Esophagus muscularis mucosa (tissue), 4 donors: ENCODE measurements at regions not wholly inside any gene's neighbourhood (a gene's known extent, or its start where the extent isn't known, plus 50 kb on each side); places are given as distances from the start of the nearest gene placed in this dataset.
A peak's percentile ranks its signal among the peaks of the same experiment; 100 is the strongest.

Experiments used
- DNase-seq: peaks from one replicate; pipeline ENCODE4 v3.0.0-alpha.2; 2017; ENCODE audit errors: extremely low spot score
- H3K27ac ChIP-seq, 4 donors: fragments of 200-600 bp; sonication (generic); replicated peaks in 1 of 4; 1 replicate in 3 of 4; 2 replicates in 1 of 4; pipeline ENCODE4 v1.5.1; 2016 to 2019; ENCODE audit warnings: mild to moderate bottlenecking in 1 of 4
- H3K27me3 ChIP-seq, 4 donors: fragments of 200-600 bp; sonication (generic); one replicate each; pipeline versions ENCODE4 v1.5.1 to v1.6.0; 2016 to 2019
- H3K36me3 ChIP-seq, 4 donors: fragments of 200-600 bp; sonication (generic); one replicate each; pipeline ENCODE4 v1.5.1; 2016 to 2019
- H3K4me1 ChIP-seq, 4 donors: fragments of 200-600 bp; sonication (generic); one replicate each; pipeline ENCODE4 v1.5.1; 2016 to 2019
- H3K4me3 ChIP-seq, 4 donors: fragments of 200-600 bp; sonication (generic); 1 replicate in 2 of 4; 2 replicates in 2 of 4; pipeline ENCODE4 v1.5.1; 2016 to 2019; ENCODE audit warnings: mild to moderate bottlenecking in 4 of 4, moderate library complexity in 1 of 4
- H3K9me3 ChIP-seq, 4 donors: fragments of 200-600 bp; sonication (generic); 1 replicate in 3 of 4; 2 replicates in 1 of 4; pipeline ENCODE4 v1.5.1; 2016 to 2019
- CTCF ChIP-seq, 3 experiments: fragments of 200-600 bp in 2 of 3; fragments of 450-650 bp in 1 of 3; sonication (generic) in 2 of 3; IDR thresholded peaks; one replicate each; pipeline ENCODE4 v1.5.1; 2017 to 2019; ENCODE audit warnings: antibody characterized with exemption in 3 of 3, mild to moderate bottlenecking in 2 of 3, moderate library complexity in 1 of 3
- EP300 ChIP-seq: sonication (generic); formaldehyde crosslinking; IDR thresholded peaks from one replicate; pipeline ENCODE4 v1.6.1; 2017; ENCODE audit warnings: antibody characterized with exemption
- POLR2A ChIP-seq: fragments of 450-650 bp; IDR thresholded peaks from one replicate; pipeline ENCODE4 v1.6.1; 2017; ENCODE audit warnings: antibody characterized with exemption, moderate library complexity, mild to moderate bottlenecking, low read depth
- POLR2AphosphoS5 ChIP-seq, 2 donors: sonication (generic); formaldehyde crosslinking; IDR thresholded peaks; one replicate each; pipeline ENCODE4 v1.6.1; 2017; ENCODE audit warnings: antibody characterized with exemption in 2 of 2
- WGBS: methylation state at CpG from one replicate; pipeline ENCODE4 v1.1.5; 2018; 5-methylcytosine and 5-hydroxymethylcytosine counted together
- intact Hi-C: fragments of 100-400 bp; cut with DNase I; formaldehyde crosslinking; loops from one replicate; pipeline ENCODE4 v1.15.1; 2023

- intact Hi-C loops: no loop called here
- no peak overlapping the region for H3K27ac ChIP-seq
Observed at GRCh38 chr5:142411656-142412425, 87.0 kb upstream of the SPRY4 start.

GRCh38 chr5:142411103-142411502 is 86.3 kb upstream of the SPRY4 start:
- no peak for TF ChIP-seq CTCF (IDR thresholded peaks at IDR 0.05)
- TF ChIP-seq POLR2AphosphoS5 (IDR thresholded peaks at IDR 0.05): no peak
- TF ChIP-seq POLR2A: no peak
- TF ChIP-seq EP300: no peak

More at GRCh38 chr5:142411656-142412425, 87.0 kb upstream of the SPRY4 start:
- WGBS: 90% methylated on average over 4 of the region's 4 CpGs
- H3K36me3 ChIP-seq: no peaks in the 10 kb centered on the region
- DNase-seq: no peak
- H3K4me3 ChIP-seq: no peak overlapping the region
- no peaks in the 10 kb centered on the region for H3K4me1 ChIP-seq
- TF ChIP-seq POLR2AphosphoS5 (IDR thresholded peaks at IDR 0.05) (no peak), CTCF (IDR thresholded peaks at IDR 0.05) (no peak), POLR2A (no peak), EP300 (no peak)
- H3K9me3 ChIP-seq: no peaks in the 10 kb centered on the region
- no peaks in the 10 kb centered on the region for H3K27me3 ChIP-seq

GRCh38 chr5:142408981-142409481 is 84.2 kb upstream of the SPRY4 start:
- H3K9me3 ChIP-seq: no peaks in the 10 kb centered on the region
- intact Hi-C loops: no loop called here
- TF ChIP-seq CTCF (IDR thresholded peaks at IDR 0.05) (no peak), EP300 (no peak), POLR2AphosphoS5 (IDR thresholded peaks at IDR 0.05) (no peak)
- 75% methylated on average over 19 of the region's 19 CpGs for WGBS
- peak overlapping the region in 2 of 4 donors; percentile 5 to 19 for H3K27ac ChIP-seq
- H3K4me3 ChIP-seq: peak overlapping the region in 1 of 4 donors; percentile 26
- no peaks in the 10 kb centered on the region for H3K36me3 ChIP-seq
- no peaks in the 10 kb centered on the region for H3K27me3 ChIP-seq
- DNase-seq: no peak
- H3K4me1 ChIP-seq: peaks cover 0 to 21% (median 15%) of the 10 kb centered on the region in 4 donors

More at GRCh38 chr5:142411103-142411502, 86.3 kb upstream of the SPRY4 start:
- no peak for DNase-seq
- Histone ChIP-seq H3K9me3 (no peaks in the 10 kb centered on the region), H3K36me3 (no peaks in the 10 kb centered on the region), H3K27me3 (no peaks in the 10 kb centered on the region), H3K4me3 (no peak overlapping the region), H3K4me1 (peaks cover 0 to 3% (median 2%) of the 10 kb centered on the region in 4 donors), H3K27ac (no peak overlapping the region)
- 93% methylated on average over 7 of the region's 7 CpGs for whole genome bisulfite sequencing
- intact Hi-C loops: no loop called here

- no peaks in the 10 kb centered on the region for H3K27me3 ChIP-seq
- DNase-seq: no peak
- H3K4me1 ChIP-seq: peaks cover 0 to 25% (median 19%) of the 10 kb centered on the region in 4 donors
- no peaks in the 10 kb centered on the region for H3K9me3 ChIP-seq
- H3K4me3 ChIP-seq: no peak overlapping the region
- no peaks in the 10 kb centered on the region for H3K36me3 ChIP-seq
- 90% methylated on average over 6 of the region's 7 CpGs for WGBS
- intact Hi-C loops: no loop called here
- peak overlapping the region in 1 of 4 donors; percentile 5 for H3K27ac ChIP-seq
- TF ChIP-seq POLR2AphosphoS5 (IDR thresholded peaks at IDR 0.05) (no peak), POLR2A (no peak), EP300 (no peak), CTCF (IDR thresholded peaks at IDR 0.05) (no peak)
Observed at GRCh38 chr5:142408536-142408935, 83.7 kb upstream of the SPRY4 start.
